ENCODE measurements at regions not wholly inside any gene's neighbourhood (a gene's known extent, or its start where the extent isn't known, plus 50 kb on each side); places are given as distances from the start of the nearest gene placed in this dataset.
A peak's percentile ranks its signal among the peaks of the same experiment; 100 is the strongest.

DNA sequence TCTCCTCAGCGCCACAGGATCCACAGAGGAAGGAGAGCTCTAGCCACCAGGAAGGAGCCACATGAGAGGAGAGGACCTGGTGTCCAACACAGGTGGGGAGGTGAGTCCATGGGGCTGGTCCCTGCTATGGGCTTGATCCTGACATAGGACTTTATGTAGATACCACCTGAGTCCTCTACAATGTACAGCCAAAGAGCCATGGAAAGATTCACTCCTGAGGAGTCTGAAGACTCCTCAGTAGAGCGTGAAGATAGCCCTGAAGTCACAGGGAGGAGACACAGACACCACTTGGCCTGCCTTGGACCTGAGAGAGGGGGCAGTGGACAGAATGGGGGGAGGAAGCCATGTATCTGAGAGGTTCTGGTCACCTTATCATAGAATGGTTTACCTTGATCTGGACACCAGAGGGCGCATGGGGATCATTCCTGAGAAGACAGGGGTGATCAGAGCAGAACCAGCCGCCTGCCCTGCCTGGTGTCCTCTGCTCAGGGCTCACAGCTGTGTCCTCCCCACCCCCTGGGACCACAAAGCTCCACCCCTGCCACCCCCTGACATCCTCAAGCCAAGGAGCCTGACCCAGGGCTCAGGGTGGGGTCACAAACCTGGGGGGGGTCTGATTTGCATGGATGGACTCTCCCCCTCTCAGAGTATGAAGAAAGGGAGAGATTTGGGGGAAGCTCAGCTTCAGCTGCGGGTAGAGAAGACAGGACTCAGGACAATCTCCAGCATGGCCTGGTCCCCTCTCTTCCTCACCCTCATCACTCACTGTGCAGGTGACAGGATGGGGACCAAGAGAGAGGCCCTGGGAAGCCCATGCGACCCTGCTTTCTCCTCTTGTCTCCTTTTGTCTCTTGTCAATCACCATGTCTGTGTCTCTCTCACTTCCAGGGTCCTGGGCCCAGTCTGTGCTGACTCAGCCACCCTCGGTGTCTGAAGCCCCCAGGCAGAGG is 77.0 kb downstream of the ZNF280B start (continued):
- peak; percentile 99 for TF ChIP-seq ARID3A (IDR thresholded peaks at IDR 0.05; ENCODE audit: borderline replicate concordance, low read depth, low read length)
- peak; percentile 82; the same call in 1 of the 2 replicates for TF ChIP-seq ZNF133 (CRISPR knock-in tag; IDR thresholded peaks at IDR 0.05)
- TF ChIP-seq IRF2 (CRISPR knock-in tag; IDR thresholded peaks at IDR 0.05): peak; percentile 87
- TF ChIP-seq CBFA2T2 (conservative IDR thresholded peaks at IDR 0.05): no peak
- TF ChIP-seq, protein P1, sequence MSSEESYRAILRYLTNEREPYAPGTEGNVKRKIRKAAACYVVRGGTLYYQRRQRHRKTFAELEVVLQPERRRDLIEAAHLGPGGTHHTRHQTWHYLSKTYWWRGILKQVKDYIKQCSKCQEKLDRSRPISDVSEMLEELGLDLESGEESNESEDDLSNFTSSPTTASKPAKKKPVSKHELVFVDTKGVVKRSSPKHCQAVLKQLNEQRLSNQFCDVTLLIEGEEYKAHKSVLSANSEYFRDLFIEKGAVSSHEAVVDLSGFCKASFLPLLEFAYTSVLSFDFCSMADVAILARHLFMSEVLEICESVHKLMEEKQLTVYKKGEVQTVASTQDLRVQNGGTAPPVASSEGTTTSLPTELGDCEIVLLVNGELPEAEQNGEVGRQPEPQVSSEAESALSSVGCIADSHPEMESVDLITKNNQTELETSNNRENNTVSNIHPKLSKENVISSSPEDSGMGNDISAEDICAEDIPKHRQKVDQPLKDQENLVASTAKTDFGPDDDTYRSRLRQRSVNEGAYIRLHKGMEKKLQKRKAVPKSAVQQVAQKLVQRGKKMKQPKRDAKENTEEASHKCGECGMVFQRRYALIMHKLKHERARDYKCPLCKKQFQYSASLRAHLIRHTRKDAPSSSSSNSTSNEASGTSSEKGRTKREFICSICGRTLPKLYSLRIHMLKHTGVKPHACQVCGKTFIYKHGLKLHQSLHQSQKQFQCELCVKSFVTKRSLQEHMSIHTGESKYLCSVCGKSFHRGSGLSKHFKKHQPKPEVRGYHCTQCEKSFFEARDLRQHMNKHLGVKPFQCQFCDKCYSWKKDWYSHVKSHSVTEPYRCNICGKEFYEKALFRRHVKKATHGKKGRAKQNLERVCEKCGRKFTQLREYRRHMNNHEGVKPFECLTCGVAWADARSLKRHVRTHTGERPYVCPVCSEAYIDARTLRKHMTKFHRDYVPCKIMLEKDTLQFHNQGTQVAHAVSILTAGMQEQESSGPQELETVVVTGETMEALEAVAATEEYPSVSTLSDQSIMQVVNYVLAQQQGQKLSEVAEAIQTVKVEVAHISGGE (CRISPR knock-in tag; IDR thresholded peaks at IDR 0.05): 0 out of 6 replicates have a peak, but pooled peaks of 1 of the 3 experiments have one; percentile 47
- TF ChIP-seq, protein P2, sequence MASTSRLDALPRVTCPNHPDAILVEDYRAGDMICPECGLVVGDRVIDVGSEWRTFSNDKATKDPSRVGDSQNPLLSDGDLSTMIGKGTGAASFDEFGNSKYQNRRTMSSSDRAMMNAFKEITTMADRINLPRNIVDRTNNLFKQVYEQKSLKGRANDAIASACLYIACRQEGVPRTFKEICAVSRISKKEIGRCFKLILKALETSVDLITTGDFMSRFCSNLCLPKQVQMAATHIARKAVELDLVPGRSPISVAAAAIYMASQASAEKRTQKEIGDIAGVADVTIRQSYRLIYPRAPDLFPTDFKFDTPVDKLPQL (IDR thresholded peaks at IDR 0.05; ENCODE audit: extremely low read depth, insufficient read length): no peak
- no peak for TF ChIP-seq NBN (IDR thresholded peaks at IDR 0.05; ENCODE audit: low read depth)
- TF ChIP-seq HOMEZ (CRISPR knock-in tag; IDR thresholded peaks at IDR 0.05): peak; percentile 64; the same call in 1 of the 2 replicates
- TF ChIP-seq, protein P3, sequence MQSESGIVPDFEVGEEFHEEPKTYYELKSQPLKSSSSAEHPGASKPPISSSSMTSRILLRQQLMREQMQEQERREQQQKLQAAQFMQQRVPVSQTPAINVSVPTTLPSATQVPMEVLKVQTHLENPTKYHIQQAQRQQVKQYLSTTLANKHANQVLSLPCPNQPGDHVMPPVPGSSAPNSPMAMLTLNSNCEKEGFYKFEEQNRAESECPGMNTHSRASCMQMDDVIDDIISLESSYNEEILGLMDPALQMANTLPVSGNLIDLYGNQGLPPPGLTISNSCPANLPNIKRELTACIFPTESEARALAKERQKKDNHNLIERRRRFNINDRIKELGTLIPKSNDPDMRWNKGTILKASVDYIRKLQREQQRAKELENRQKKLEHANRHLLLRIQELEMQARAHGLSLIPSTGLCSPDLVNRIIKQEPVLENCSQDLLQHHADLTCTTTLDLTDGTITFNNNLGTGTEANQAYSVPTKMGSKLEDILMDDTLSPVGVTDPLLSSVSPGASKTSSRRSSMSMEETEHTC (IDR thresholded peaks at IDR 0.05): no peak
- TF ChIP-seq CBX1 (IDR thresholded peaks at IDR 0.05; ENCODE audit: low read depth): no peak
- TF ChIP-seq DPF2 (IDR thresholded peaks at IDR 0.05): no peak
